CD4-positive, alpha-beta T cell (primary cell): ENCODE measurements at regions not wholly inside any gene's neighbourhood (a gene's known extent, or its start where the extent isn't known, plus 50 kb on each side); places are given as distances from the start of the nearest gene placed in this dataset.

Source experiments
- ATAC-seq: fragments of 200-7000 bp; cut with Tn5 transposase; one replicate; pipeline ENCODE4 v1.10.0; 2022; ENCODE audit warnings: mild to moderate bottlenecking; ENCODE audit not compliant: poor library complexity
- CTCF ChIA-PET: fragments of 350-600 bp; sonication (Branson Sonifier 250); formaldehyde crosslinking; loops from one replicate; lab custom pipeline; 2021; ENCODE audit warnings: antibody characterized with exemption, inconsistent platforms; lab: Charles Lee
- POLR2A ChIA-PET: fragments of 350-600 bp; sonication (Branson Sonifier 250); formaldehyde crosslinking; loops from one replicate; lab custom pipeline; 2021; ENCODE audit warnings: antibody characterized with exemption, inconsistent platforms; lab: Charles Lee
- DNase-seq, 14 experiments: peaks; one replicate each; pipeline ENCODE4 v3.0.0-alpha.2; 2013 to 2020; ENCODE audit warnings: mixed read lengths in 2 of 14
- H3K27ac ChIP-seq, 2 donors: one replicate each; pipeline versions ENCODE4 v1.5.1 to v1.7.0; 2013; ENCODE audit warnings: low read length in 2 of 2, low read depth in 1 of 2, mild to moderate bottlenecking in 1 of 2
- H3K27me3 ChIP-seq, 2 experiments: 1 replicate in 1 of 2; 2 replicates in 1 of 2; pipeline versions ENCODE4 v1.6.1 to v1.7.0; 2013; ENCODE audit warnings: low read length in 2 of 2, control low read depth in 1 of 2, mild to moderate bottlenecking in 1 of 2, moderate library complexity in 1 of 2; ENCODE audit not compliant: insufficient read depth in 2 of 2, control insufficient read depth in 1 of 2
- H3K36me3 ChIP-seq: one replicate; pipeline ENCODE4 v1.6.1; 2013; ENCODE audit warnings: low read length, control low read depth; ENCODE audit not compliant: insufficient read depth
- H3K4me1 ChIP-seq: one replicate; pipeline ENCODE4 v1.6.1; 2013; ENCODE audit warnings: low read length, control low read depth; ENCODE audit not compliant: insufficient read depth
- H3K4me3 ChIP-seq: one replicate; pipeline ENCODE4 v1.5.1; 2013; ENCODE audit warnings: mild to moderate bottlenecking, low read length, moderate library complexity
- H3K9me3 ChIP-seq, 2 experiments: 1 replicate in 1 of 2; 2 replicates in 1 of 2; pipeline versions ENCODE4 v1.6.1 to v1.7.0; 2013; ENCODE audit warnings: low read length in 2 of 2, mild to moderate bottlenecking in 2 of 2, control low read depth in 1 of 2, moderate library complexity in 1 of 2; ENCODE audit not compliant: control insufficient read depth in 1 of 2, insufficient read depth in 1 of 2
- H3K27ac Mint-ChIP-seq: one replicate; pipeline ENCODE4 v1.8.0; 2020; ENCODE audit warnings: mixed read lengths
- H3K27me3 Mint-ChIP-seq: one replicate; pipeline ENCODE4 v1.8.0; 2021; ENCODE audit warnings: mixed read lengths
- H3K36me3 Mint-ChIP-seq: one replicate; pipeline ENCODE4 v1.8.0; 2021; ENCODE audit warnings: low read depth, mixed read lengths
- H3K4me1 Mint-ChIP-seq: one replicate; pipeline ENCODE4 v1.8.0; 2021; ENCODE audit warnings: low read depth, mixed read lengths
- H3K4me3 Mint-ChIP-seq: one replicate; pipeline ENCODE4 v1.8.0; 2020; ENCODE audit warnings: mild to moderate bottlenecking, mixed read lengths
- H3K9me3 Mint-ChIP-seq: one replicate; pipeline ENCODE4 v1.8.0; 2020; ENCODE audit warnings: mixed read lengths
- CTCF ChIP-seq: fragments of 200-600 bp; IDR thresholded peaks from one replicate; pipeline ENCODE4 v1.8.0; 2022; ENCODE audit warnings: antibody characterized with exemption, mild to moderate bottlenecking
- intact Hi-C, 2 experiments: fragments of 100-400 bp; cut with DNase I in 1 of 2; cut with micrococcal nuclease in 1 of 2; formaldehyde crosslinking; loops; one replicate each; pipeline versions ENCODE4 v1.15.1 to v1.9.0; 2023 to 2025; cut with DNase I, micrococcal nuclease

GRCh38 chr2:66919286-66919685 is 477.8 kb upstream of the ETAA1 start:
- POLR2A ChIA-PET, result no interaction called here

GRCh38 chr2:66920415-66920814 is 476.7 kb upstream of the ETAA1 start:
- DNase-seq (no peak), ATAC-seq (no peak)
- peaks cover 0 to 3% of the 10 kb centered on the region in 2 experiments for H3K9me3 ChIP-seq
- Mint-ChIP-seq H3K36me3 (no peaks in the 10 kb centered on the region), H3K27ac (no peak overlapping the region), H3K4me3 (no peak overlapping the region), H3K27me3 (no peaks in the 10 kb centered on the region), H3K4me1 (no peaks in the 10 kb centered on the region), H3K9me3 (peaks cover 2% of the 10 kb centered on the region)
- ChIA-PET CTCF (no interaction called here), POLR2A (no interaction called here)
- no peaks in the 10 kb centered on the region for H3K4me1 ChIP-seq
- no peaks in the 10 kb centered on the region for H3K27me3 ChIP-seq
- no peak for TF ChIP-seq CTCF
- no peaks in the 10 kb centered on the region for H3K36me3 ChIP-seq
- intact Hi-C loops, result no loop called here
- no peak overlapping the region for H3K4me3 ChIP-seq
- no peak overlapping the region for H3K27ac ChIP-seq

More at GRCh38 chr2:66919286-66919685, 477.8 kb upstream of the ETAA1 start:
- H3K9me3 Mint-ChIP-seq, result peaks cover 4% of the 10 kb centered on the region
- intact Hi-C loops, result no loop called here
- no peaks in the 10 kb centered on the region for H3K4me1 Mint-ChIP-seq
- CTCF ChIA-PET, result no interaction called here
- DNase-seq, result no peak
- H3K4me3 ChIP-seq, result no peak overlapping the region
- H3K36me3 ChIP-seq, result no peaks in the 10 kb centered on the region
- no peak overlapping the region for H3K27ac Mint-ChIP-seq
- peaks cover 0 to 3% of the 10 kb centered on the region in 2 experiments for H3K9me3 ChIP-seq
- no peak for TF ChIP-seq CTCF
- no peak for ATAC-seq
- H3K4me1 ChIP-seq, result no peaks in the 10 kb centered on the region
- no peaks in the 10 kb centered on the region for H3K27me3 Mint-ChIP-seq
- H3K4me3 Mint-ChIP-seq, result no peak overlapping the region
- no peaks in the 10 kb centered on the region for H3K27me3 ChIP-seq
- H3K36me3 Mint-ChIP-seq, result no peaks in the 10 kb centered on the region
- no peak overlapping the region for H3K27ac ChIP-seq

GRCh38 chr2:66925128-66925527 is 472.0 kb upstream of the ETAA1 start:
- Histone ChIP-seq H3K4me1 (no peaks in the 10 kb centered on the region), H3K9me3 (no peaks in the 10 kb centered on the region), H3K27me3 (no peaks in the 10 kb centered on the region), H3K27ac (no peak overlapping the region), H3K36me3 (no peaks in the 10 kb centered on the region), H3K4me3 (no peak overlapping the region)
- intact Hi-C loops, result no loop called here
- TF ChIP-seq CTCF, result no peak
- peaks cover 2% of the 10 kb centered on the region for H3K9me3 Mint-ChIP-seq
- ChIA-PET CTCF (no interaction called here), POLR2A (no interaction called here)
- ATAC-seq (no peak), DNase-seq (no peak)
- no peak overlapping the region for H3K27ac Mint-ChIP-seq
- H3K27me3 Mint-ChIP-seq, result no peaks in the 10 kb centered on the region
- no peak overlapping the region for H3K4me3 Mint-ChIP-seq
- H3K4me1 Mint-ChIP-seq, result no peaks in the 10 kb centered on the region
- H3K36me3 Mint-ChIP-seq, result no peaks in the 10 kb centered on the region
